ENCODE measurements at regions not wholly inside any gene's neighbourhood (a gene's known extent, or its start where the extent isn't known, plus 50 kb on each side); places are given as distances from the start of the nearest gene placed in this dataset.
"Not testable (repeated sequence)": the region's sequence is repeated elsewhere in the genome, so short reads cannot be mapped to it uniquely, and the experiment has no call there.

GRCh38 chr2:34494192-34494591 lies 895.1 kb upstream of the FAM98A start:
- peaks cover 0 to 15% (median under 1%) of the 10 kb centered on the region in 7 donors for H3K9me3 Mint-ChIP-seq
- not testable (repeated sequence) for H3K27me3 ChIP-seq (ENCODE audit: control insufficient read depth, insufficient read depth, low read length); H3K4me3 Mint-ChIP-seq; H3K27ac ChIP-seq (ENCODE audit: insufficient read depth, low read length, poor library complexity, severe bottlenecking); H3K27ac Mint-ChIP-seq; ATAC-seq (ENCODE audit: low read depth in 2 of 2); H3K36me3 ChIP-seq (ENCODE audit: control insufficient read depth, insufficient read depth, low read length); H3K27me3 Mint-ChIP-seq; DNase-seq; H3K9me3 ChIP-seq (ENCODE audit: control insufficient read depth in 2 of 2, low read length in 2 of 2); H3K4me1 Mint-ChIP-seq; H3K4me1 ChIP-seq (ENCODE audit: control insufficient read depth, insufficient read depth, low read length, poor library complexity, severe bottlenecking); H3K4me3 ChIP-seq (ENCODE audit: low read depth, low read length); H3K36me3 Mint-ChIP-seq

- Mint-ChIP-seq H3K9me3 (peaks cover 0 to 12% (median 0%) of the 10 kb centered on the region in 7 donors), H3K27me3 (no peaks in the 10 kb centered on the region), H3K4me1 (no peaks in the 10 kb centered on the region), H3K4me3 (no peak overlapping the region), H3K27ac (no peak overlapping the region), H3K36me3 (no peaks in the 10 kb centered on the region)
- no peak for ATAC-seq (ENCODE audit: low read depth in 2 of 2)
- Histone ChIP-seq H3K27me3 (ENCODE audit: control insufficient read depth, insufficient read depth, low read length) (no peaks in the 10 kb centered on the region), H3K36me3 (ENCODE audit: control insufficient read depth, insufficient read depth, low read length) (no peaks in the 10 kb centered on the region), H3K4me3 (ENCODE audit: low read depth, low read length) (no peak overlapping the region), H3K4me1 (ENCODE audit: control insufficient read depth, insufficient read depth, low read length, poor library complexity, severe bottlenecking) (no peaks in the 10 kb centered on the region), H3K27ac (ENCODE audit: insufficient read depth, low read length, poor library complexity, severe bottlenecking) (no peak overlapping the region), H3K9me3 (ENCODE audit: control insufficient read depth in 2 of 2, low read length in 2 of 2) (no peaks in the 10 kb centered on the region)
- no peak for DNase-seq
These were observed 893.7 kb upstream of the FAM98A start for GRCh38 chr2:34492561-34493455.

GRCh38 chr2:34486965-34487364 lies 887.9 kb upstream of the FAM98A start:
- Mint-ChIP-seq H3K27me3 (no peaks in the 10 kb centered on the region), H3K9me3 (peaks cover 0 to 7% (median 0%) of the 10 kb centered on the region in 7 donors), H3K4me1 (no peaks in the 10 kb centered on the region), H3K4me3 (no peak overlapping the region), H3K27ac (no peak overlapping the region), H3K36me3 (no peaks in the 10 kb centered on the region)
- no peak overlapping the region for H3K4me3 ChIP-seq (ENCODE audit: low read depth, low read length)
- ATAC-seq (ENCODE audit: low read depth in 2 of 2): no peak
- no peaks in the 10 kb centered on the region for H3K36me3 ChIP-seq (ENCODE audit: control insufficient read depth, insufficient read depth, low read length)
- no peaks in the 10 kb centered on the region for H3K4me1 ChIP-seq (ENCODE audit: control insufficient read depth, insufficient read depth, low read length, poor library complexity, severe bottlenecking)
- DNase-seq: no peak
- H3K27me3 ChIP-seq (ENCODE audit: control insufficient read depth, insufficient read depth, low read length): no peaks in the 10 kb centered on the region
- H3K9me3 ChIP-seq (ENCODE audit: control insufficient read depth in 2 of 2, low read length in 2 of 2): peaks cover 0 to 3% of the 10 kb centered on the region in 2 experiments
- no peak overlapping the region for H3K27ac ChIP-seq (ENCODE audit: insufficient read depth, low read length, poor library complexity, severe bottlenecking)

GRCh38 chr2:34481542-34481941 lies 882.4 kb upstream of the FAM98A start:
- H3K36me3 ChIP-seq (ENCODE audit: control insufficient read depth, insufficient read depth, low read length): no peaks in the 10 kb centered on the region
- no peaks in the 10 kb centered on the region for H3K4me1 ChIP-seq (ENCODE audit: control insufficient read depth, insufficient read depth, low read length, poor library complexity, severe bottlenecking)
- no peak for DNase-seq
- no peaks in the 10 kb centered on the region for H3K9me3 ChIP-seq (ENCODE audit: control insufficient read depth in 2 of 2, low read length in 2 of 2)
- no peak for ATAC-seq (ENCODE audit: low read depth in 2 of 2)
- no peaks in the 10 kb centered on the region for H3K4me1 Mint-ChIP-seq
- no peak overlapping the region for H3K27ac Mint-ChIP-seq
- H3K4me3 ChIP-seq (ENCODE audit: low read depth, low read length): no peak overlapping the region
- H3K27ac ChIP-seq (ENCODE audit: insufficient read depth, low read length, poor library complexity, severe bottlenecking): no peak overlapping the region
- H3K27me3 Mint-ChIP-seq: no peaks in the 10 kb centered on the region
- no peaks in the 10 kb centered on the region for H3K36me3 Mint-ChIP-seq
- H3K4me3 Mint-ChIP-seq: no peak overlapping the region
- peaks cover 0 to 6% (median 0%) of the 10 kb centered on the region in 7 donors for H3K9me3 Mint-ChIP-seq
- no peaks in the 10 kb centered on the region for H3K27me3 ChIP-seq (ENCODE audit: control insufficient read depth, insufficient read depth, low read length)

GRCh38 chr2:34480366-34480765 lies 881.3 kb upstream of the FAM98A start:
- Histone ChIP-seq H3K36me3 (ENCODE audit: control insufficient read depth, insufficient read depth, low read length) (no peaks in the 10 kb centered on the region), H3K27ac (ENCODE audit: insufficient read depth, low read length, poor library complexity, severe bottlenecking) (no peak overlapping the region), H3K9me3 (ENCODE audit: control insufficient read depth in 2 of 2, low read length in 2 of 2) (no peaks in the 10 kb centered on the region), H3K27me3 (ENCODE audit: control insufficient read depth, insufficient read depth, low read length) (no peaks in the 10 kb centered on the region), H3K4me1 (ENCODE audit: control insufficient read depth, insufficient read depth, low read length, poor library complexity, severe bottlenecking) (no peaks in the 10 kb centered on the region), H3K4me3 (ENCODE audit: low read depth, low read length) (no peak overlapping the region)
- H3K4me3 Mint-ChIP-seq: no peak overlapping the region
- H3K27me3 Mint-ChIP-seq: no peaks in the 10 kb centered on the region
- ATAC-seq (ENCODE audit: low read depth in 2 of 2) (no peak), DNase-seq (no peak)
- peaks cover 0 to 8% (median 0%) of the 10 kb centered on the region in 7 donors for H3K9me3 Mint-ChIP-seq
- no peaks in the 10 kb centered on the region for H3K36me3 Mint-ChIP-seq
- no peak overlapping the region for H3K27ac Mint-ChIP-seq
- no peaks in the 10 kb centered on the region for H3K4me1 Mint-ChIP-seq

- Histone ChIP-seq H3K9me3 (ENCODE audit: control insufficient read depth in 2 of 2, low read length in 2 of 2) (no peaks in the 10 kb centered on the region), H3K27me3 (ENCODE audit: control insufficient read depth, insufficient read depth, low read length) (no peaks in the 10 kb centered on the region), H3K4me3 (ENCODE audit: low read depth, low read length) (no peak overlapping the region), H3K27ac (ENCODE audit: insufficient read depth, low read length, poor library complexity, severe bottlenecking) (no peak overlapping the region), H3K36me3 (ENCODE audit: control insufficient read depth, insufficient read depth, low read length) (no peaks in the 10 kb centered on the region), H3K4me1 (ENCODE audit: control insufficient read depth, insufficient read depth, low read length, poor library complexity, severe bottlenecking) (no peaks in the 10 kb centered on the region)
- H3K36me3 Mint-ChIP-seq: no peaks in the 10 kb centered on the region
- no peaks in the 10 kb centered on the region for H3K27me3 Mint-ChIP-seq
- H3K4me3 Mint-ChIP-seq: no peak overlapping the region
- peaks cover 0 to 10% (median 5%) of the 10 kb centered on the region in 7 donors for H3K9me3 Mint-ChIP-seq
- no peak overlapping the region for H3K27ac Mint-ChIP-seq
- H3K4me1 Mint-ChIP-seq: no peaks in the 10 kb centered on the region
- ATAC-seq (ENCODE audit: low read depth in 2 of 2) (no peak), DNase-seq (no peak)
These were observed 876.1 kb upstream of the FAM98A start for GRCh38 chr2:34475156-34475555.

- Histone ChIP-seq H3K27ac (ENCODE audit: insufficient read depth, low read length, poor library complexity, severe bottlenecking) (no peak overlapping the region), H3K4me1 (ENCODE audit: control insufficient read depth, insufficient read depth, low read length, poor library complexity, severe bottlenecking) (no peaks in the 10 kb centered on the region), H3K36me3 (ENCODE audit: control insufficient read depth, insufficient read depth, low read length) (no peaks in the 10 kb centered on the region), H3K27me3 (ENCODE audit: control insufficient read depth, insufficient read depth, low read length) (no peaks in the 10 kb centered on the region), H3K9me3 (ENCODE audit: control insufficient read depth in 2 of 2, low read length in 2 of 2) (no peaks in the 10 kb centered on the region), H3K4me3 (ENCODE audit: low read depth, low read length) (no peak overlapping the region)
- Mint-ChIP-seq H3K27ac (no peak overlapping the region), H3K4me3 (no peak overlapping the region), H3K36me3 (no peaks in the 10 kb centered on the region), H3K4me1 (no peaks in the 10 kb centered on the region), H3K27me3 (no peaks in the 10 kb centered on the region), H3K9me3 (peaks cover 0 to 8% (median 5%) of the 10 kb centered on the region in 7 donors)
- DNase-seq: no peak
- ATAC-seq (ENCODE audit: low read depth in 2 of 2): no peak
These were observed 875.5 kb upstream of the FAM98A start for GRCh38 chr2:34474646-34475045.

GRCh38 chr2:34447097-34447496 lies 848.0 kb upstream of the FAM98A start:
- ATAC-seq (ENCODE audit: low read depth in 2 of 2) (no peak), DNase-seq (no peak)
- no peaks in the 10 kb centered on the region for H3K4me1 ChIP-seq (ENCODE audit: control insufficient read depth, insufficient read depth, low read length, poor library complexity, severe bottlenecking)
- peaks cover 3 to 14% (median 6%) of the 10 kb centered on the region in 7 donors for H3K9me3 Mint-ChIP-seq
- H3K4me1 Mint-ChIP-seq: no peaks in the 10 kb centered on the region
- no peak overlapping the region for H3K4me3 ChIP-seq (ENCODE audit: low read depth, low read length)
- no peaks in the 10 kb centered on the region for H3K36me3 ChIP-seq (ENCODE audit: control insufficient read depth, insufficient read depth, low read length)
- no peak overlapping the region for H3K27ac ChIP-seq (ENCODE audit: insufficient read depth, low read length, poor library complexity, severe bottlenecking)
- no peaks in the 10 kb centered on the region for H3K27me3 ChIP-seq (ENCODE audit: control insufficient read depth, insufficient read depth, low read length)
- H3K27ac Mint-ChIP-seq: no peak overlapping the region
- H3K9me3 ChIP-seq (ENCODE audit: control insufficient read depth in 2 of 2, low read length in 2 of 2): no peaks in the 10 kb centered on the region
- H3K27me3 Mint-ChIP-seq: no peaks in the 10 kb centered on the region
- no peaks in the 10 kb centered on the region for H3K36me3 Mint-ChIP-seq
- no peak overlapping the region for H3K4me3 Mint-ChIP-seq

Measured in CD4-positive, CD25-positive, alpha-beta regulatory T cell (primary cell).